Kidney epithelial cell (primary cell): ENCODE measurements at regions not wholly inside any gene's neighbourhood (a gene's known extent, or its start where the extent isn't known, plus 50 kb on each side); places are given as distances from the start of the nearest gene placed in this dataset.

Source experiments
- DNase-seq: peaks from one replicate; pipeline ENCODE4 v3.0.0-alpha.2; 2010; ENCODE audit warnings: low read depth
- H3K27me3 ChIP-seq: 2 replicates; pipeline ENCODE4 v1.6.0; 2011; ENCODE audit warnings: low read length; ENCODE audit not compliant: control insufficient read depth, insufficient read depth
- H3K36me3 ChIP-seq: 2 replicates; pipeline ENCODE4 v1.5.1; 2011; ENCODE audit warnings: low read length; ENCODE audit not compliant: control insufficient read depth, insufficient read depth
- H3K4me3 ChIP-seq: 2 replicates; pipeline ENCODE4 v1.5.1; 2011; ENCODE audit warnings: low read depth, mild to moderate bottlenecking, control low read depth, low read length
- CTCF ChIP-seq: IDR thresholded peaks from 2 replicates; pipeline ENCODE4 v1.5.1; 2011; ENCODE audit warnings: mild to moderate bottlenecking, moderate library complexity, low read length, control low read depth, inconsistent platforms; ENCODE audit not compliant: insufficient read depth, poor library complexity, severe bottlenecking

DNA sequence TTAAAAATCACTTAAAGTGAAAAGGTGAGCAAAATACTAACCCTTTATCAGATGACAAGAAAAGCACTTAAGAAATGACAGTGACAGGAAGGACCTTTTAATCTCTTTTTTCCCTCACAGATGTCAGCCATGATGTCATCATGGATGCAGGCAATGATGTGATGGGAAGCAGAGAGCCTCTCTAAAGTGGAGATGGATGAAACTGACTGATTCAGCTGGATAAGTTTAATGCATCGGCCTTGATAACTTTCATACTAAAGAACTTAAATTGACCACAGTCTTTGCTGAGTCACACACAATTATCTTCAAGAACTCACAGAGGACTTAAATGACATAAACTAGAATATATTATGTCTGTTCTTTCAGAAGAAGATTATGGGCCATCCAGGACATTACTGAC is 153.2 kb upstream of the FGF10 start:
- no peaks in the 10 kb centered on the region for H3K27me3 ChIP-seq
- no peak for TF ChIP-seq CTCF
- DNase-seq: no peak

GRCh38 chr5:44539602-44539919 is 150.3 kb upstream of the FGF10 start:
- Histone ChIP-seq H3K36me3 (no peaks in the 10 kb centered on the region), H3K27me3 (no peaks in the 10 kb centered on the region)
- no peak for TF ChIP-seq CTCF

More for the DNA sequence above, 153.2 kb upstream of the FGF10 start:
- Histone ChIP-seq H3K36me3 (no peaks in the 10 kb centered on the region), H3K4me3 (no peak overlapping the region)

DNA sequence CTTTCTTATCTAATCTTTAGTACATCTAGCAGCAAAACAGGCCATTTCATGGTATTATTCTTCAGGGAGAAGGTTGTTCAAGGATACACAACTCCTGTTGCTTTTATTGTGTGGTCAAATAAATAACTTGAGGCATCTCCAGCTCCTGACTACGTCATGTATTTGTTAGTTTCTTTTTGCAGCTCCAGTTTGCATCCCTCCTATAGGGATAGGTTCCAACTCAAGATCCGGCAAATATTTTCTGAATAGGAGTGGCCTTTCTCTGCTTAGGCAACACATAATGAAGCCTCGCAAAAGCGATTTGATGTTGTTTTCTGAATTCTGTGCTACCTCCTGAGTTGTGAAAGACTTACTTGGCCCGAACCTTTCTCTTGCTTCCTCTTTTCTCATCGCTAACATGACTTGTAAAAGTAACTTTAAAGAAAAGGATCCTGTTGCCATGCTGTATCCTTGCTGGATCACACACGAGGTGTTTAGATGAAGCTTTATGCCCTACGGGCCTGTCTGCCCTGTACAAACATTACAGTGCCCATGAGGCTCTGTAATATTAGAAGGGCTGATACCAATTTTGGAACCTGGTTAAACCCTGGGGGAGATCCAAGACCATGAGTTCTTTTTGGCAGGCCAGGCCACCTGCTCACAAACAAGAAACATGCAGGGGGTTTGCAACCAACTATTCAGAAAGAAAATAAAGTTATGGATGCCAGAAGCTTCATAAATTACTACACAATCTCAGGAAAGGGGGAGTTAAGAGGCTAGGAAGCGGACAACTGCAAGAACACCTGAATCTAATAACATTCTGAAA is 149.8 kb upstream of the FGF10 start:
- Histone ChIP-seq H3K36me3 (no peaks in the 10 kb centered on the region), H3K4me3 (no peak overlapping the region), H3K27me3 (no peaks in the 10 kb centered on the region)
- DNase-seq: no peak
- TF ChIP-seq CTCF: no peak

More at GRCh38 chr5:44539602-44539919, 150.3 kb upstream of the FGF10 start:
- H3K4me3 ChIP-seq: no peak overlapping the region
- DNase-seq: no peak

DNA sequence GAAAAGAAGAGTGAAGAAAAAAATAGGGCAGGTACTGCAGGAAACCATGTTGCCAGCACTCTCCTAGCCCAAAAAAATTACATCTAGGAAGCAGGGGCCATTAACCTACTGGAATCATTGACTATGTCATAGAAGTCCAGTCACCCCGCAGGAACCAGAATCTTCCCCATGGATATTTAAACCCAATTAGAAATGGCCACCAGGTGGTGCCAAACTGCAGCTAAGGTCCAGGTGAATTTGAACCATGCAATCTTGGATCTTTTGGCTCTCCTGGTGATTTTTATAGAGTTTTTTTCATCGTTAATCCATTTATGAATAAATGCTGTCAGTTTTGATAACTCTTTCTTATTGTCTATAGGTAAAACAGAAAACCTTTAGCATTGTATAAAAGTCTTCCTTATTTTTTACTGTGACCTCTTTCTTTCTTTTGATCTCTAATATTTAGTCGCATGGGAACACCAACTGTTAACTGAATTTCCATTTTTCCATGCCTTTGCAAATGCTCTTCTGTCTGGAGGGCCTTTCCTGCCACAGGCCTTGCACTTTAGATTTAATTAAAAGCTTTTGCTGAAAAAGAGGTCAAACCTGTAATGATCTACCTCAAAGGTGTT is 147.5 kb upstream of the FGF10 start:
- Histone ChIP-seq H3K36me3 (no peaks in the 10 kb centered on the region), H3K27me3 (no peaks in the 10 kb centered on the region), H3K4me3 (no peak overlapping the region)
- TF ChIP-seq CTCF: peak; percentile 77
- no peak for DNase-seq

GRCh38 chr5:44535621-44536020 is 146.4 kb upstream of the FGF10 start:
- no peaks in the 10 kb centered on the region for H3K36me3 ChIP-seq

More at GRCh38 chr5:44535621-44536020, 146.4 kb upstream of the FGF10 start:
- Histone ChIP-seq H3K27me3 (no peaks in the 10 kb centered on the region), H3K4me3 (no peak overlapping the region)
- no peak for TF ChIP-seq CTCF
- DNase-seq: no peak
